ENCODE measurements at regions not wholly inside any gene's neighbourhood (a gene's known extent, or its start where the extent isn't known, plus 50 kb on each side); places are given as distances from the start of the nearest gene placed in this dataset.

- no peak for TF ChIP-seq ZHX1 (CRISPR knock-in tag; IDR thresholded peaks at IDR 0.05; ENCODE audit: low read depth)
- TF ChIP-seq MAX (IDR thresholded peaks at IDR 0.05): no peak
- no peak for TF ChIP-seq ZBTB8A (CRISPR knock-in tag; IDR thresholded peaks at IDR 0.05; ENCODE audit: borderline replicate concordance, low read depth)
- TF ChIP-seq ZFP62 (CRISPR knock-in tag; IDR thresholded peaks at IDR 0.05): no peak
- TF ChIP-seq, protein P1, sequence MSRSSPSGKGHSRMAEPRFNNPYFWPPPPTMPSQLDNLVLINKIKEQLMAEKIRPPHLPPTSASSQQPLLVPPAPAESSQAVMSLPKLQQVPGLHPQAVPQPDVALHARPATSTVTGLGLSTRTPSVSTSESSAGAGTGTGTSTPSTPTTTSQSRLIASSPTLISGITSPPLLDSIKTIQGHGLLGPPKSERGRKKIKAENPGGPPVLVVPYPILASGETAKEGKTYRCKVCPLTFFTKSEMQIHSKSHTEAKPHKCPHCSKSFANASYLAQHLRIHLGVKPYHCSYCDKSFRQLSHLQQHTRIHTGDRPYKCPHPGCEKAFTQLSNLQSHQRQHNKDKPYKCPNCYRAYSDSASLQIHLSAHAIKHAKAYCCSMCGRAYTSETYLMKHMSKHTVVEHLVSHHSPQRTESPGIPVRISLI (CRISPR knock-in tag; IDR thresholded peaks at IDR 0.05; ENCODE audit: borderline replicate concordance): no peak
- TF ChIP-seq ZNF251 (CRISPR knock-in tag; IDR thresholded peaks at IDR 0.05): no peak
- no peak for TF ChIP-seq KDM2A (CRISPR knock-in tag; IDR thresholded peaks at IDR 0.05; ENCODE audit: borderline replicate concordance, low read depth)
Observed at GRCh38 chr15:87682527-87682926, 574.0 kb downstream of the NTRK3 start (continued).

DNA sequence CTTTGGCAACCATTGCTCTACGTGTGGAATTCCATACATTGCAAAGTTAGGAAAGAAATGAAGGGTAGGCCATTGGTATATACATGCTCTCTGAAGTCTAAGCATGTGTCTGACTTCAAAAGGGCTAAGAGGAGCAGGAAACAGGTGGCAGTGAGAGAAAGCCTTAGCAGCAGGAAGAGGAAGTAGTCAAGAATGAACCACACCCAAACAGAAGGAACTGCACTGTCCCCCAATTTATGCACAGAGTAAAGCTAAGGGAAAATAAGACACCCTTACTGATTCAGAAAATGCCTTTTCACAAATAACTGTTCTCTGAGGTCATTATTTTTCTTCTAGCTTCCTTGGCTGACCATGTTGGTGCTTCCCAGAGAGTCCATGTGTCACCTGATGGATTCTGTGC lies 575.4 kb downstream of the NTRK3 start:
- H2AFZ ChIP-seq (ENCODE audit: low read length): no peak overlapping the region
- ChIA-PET CTCF (ENCODE audit: low intra/inter-chr PET ratio, low total read pairs) (no interaction called here), POLR2A (no interaction called here)
- no peak overlapping the region for H3K4me3 ChIP-seq (replicated peaks in 1 of 3; ENCODE audit: insufficient read depth in 1 of 3, low read depth in 2 of 3, low read length in 3 of 3)
- no peaks in the 10 kb centered on the region for H3K4me1 ChIP-seq (ENCODE audit: insufficient read depth, low read length)
- no peaks in the 10 kb centered on the region for H3K79me2 ChIP-seq (ENCODE audit: insufficient read depth, low read length)
- intact Hi-C loops (cut with micrococcal nuclease; ENCODE audit: unreplicated experiment) (no loop called here), in situ Hi-C loops (cut with HindIII; ENCODE audit: extremely low pct_ligation_motif_present, low pct_unique_long_range_greater_than_20kb) (no loop called here)
- ATAC-seq (no peak), FAIRE-seq (no peak), DNase-seq (ENCODE audit: low spot score) (no peak)
- no peak overlapping the region for H3K9ac ChIP-seq (ENCODE audit: insufficient read depth, low read depth, low read length)
- no TSS peak for BruUV-seq (replicated peaks)
- H3K36me3 ChIP-seq (replicated peaks in 1 of 2; ENCODE audit: control insufficient read depth in 1 of 2, insufficient read depth in 2 of 2, low read length in 2 of 2): no peaks in the 10 kb centered on the region
- no peaks in the 10 kb centered on the region for H4K20me1 ChIP-seq (ENCODE audit: insufficient read depth, low read length)
- no peak overlapping the region for H3K27ac ChIP-seq (ENCODE audit: extremely low read length, insufficient read depth, low read length)
- 0% methylated on average over 1 of the region's 1 CpG for WGBS (ENCODE audit: low lambda C conversion rate)
- H3K4me2 ChIP-seq (ENCODE audit: low read depth, low read length): no peak overlapping the region
- H3K9me3 ChIP-seq (ENCODE audit: low read length): peaks cover 96% of the 10 kb centered on the region
- no peaks in the 10 kb centered on the region for H3K27me3 ChIP-seq (ENCODE audit: control insufficient read depth in 1 of 2, insufficient read depth in 2 of 2, low read length in 2 of 2)
- TF ChIP-seq EEA1 (CRISPR knock-in tag; IDR thresholded peaks at IDR 0.05; ENCODE audit: borderline replicate concordance) (no peak), DR1 (CRISPR knock-in tag; IDR thresholded peaks at IDR 0.05) (no peak), DMAP1 (CRISPR knock-in tag; IDR thresholded peaks at IDR 0.05) (no peak), ZBTB21 (CRISPR knock-in tag; IDR thresholded peaks at IDR 0.05) (no peak), RAD21 (CRISPR knock-in tag; IDR thresholded peaks at IDR 0.05) (no peak), CERS6 (CRISPR knock-in tag; IDR thresholded peaks at IDR 0.05) (no peak), SSRP1 (CRISPR knock-in tag; IDR thresholded peaks at IDR 0.05) (no peak), KDM1A (CRISPR knock-in tag; IDR thresholded peaks at IDR 0.05) (no peak), ELK4 (CRISPR knock-in tag; IDR thresholded peaks at IDR 0.05; ENCODE audit: borderline replicate concordance) (no peak)
- TF ChIP-seq, protein P2, sequence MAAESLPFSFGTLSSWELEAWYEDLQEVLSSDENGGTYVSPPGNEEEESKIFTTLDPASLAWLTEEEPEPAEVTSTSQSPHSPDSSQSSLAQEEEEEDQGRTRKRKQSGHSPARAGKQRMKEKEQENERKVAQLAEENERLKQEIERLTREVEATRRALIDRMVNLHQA (CRISPR knock-in tag; IDR thresholded peaks at IDR 0.05): no peak
- TF ChIP-seq, protein P3, sequence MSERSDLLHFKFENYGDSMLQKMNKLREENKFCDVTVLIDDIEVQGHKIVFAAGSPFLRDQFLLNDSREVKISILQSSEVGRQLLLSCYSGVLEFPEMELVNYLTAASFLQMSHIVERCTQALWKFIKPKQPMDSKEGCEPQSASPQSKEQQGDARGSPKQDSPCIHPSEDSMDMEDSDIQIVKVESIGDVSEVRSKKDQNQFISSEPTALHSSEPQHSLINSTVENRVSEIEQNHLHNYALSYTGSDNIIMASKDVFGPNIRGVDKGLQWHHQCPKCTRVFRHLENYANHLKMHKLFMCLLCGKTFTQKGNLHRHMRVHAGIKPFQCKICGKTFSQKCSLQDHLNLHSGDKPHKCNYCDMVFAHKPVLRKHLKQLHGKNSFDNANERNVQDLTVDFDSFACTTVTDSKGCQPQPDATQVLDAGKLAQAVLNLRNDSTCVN (CRISPR knock-in tag; IDR thresholded peaks at IDR 0.05; ENCODE audit: borderline replicate concordance): no peak

All from HepG2 (cell line).